Liver (tissue), 7 donors: ENCODE measurements at regions not wholly inside any gene's neighbourhood (a gene's known extent, or its start where the extent isn't known, plus 50 kb on each side); places are given as distances from the start of the nearest gene placed in this dataset.

Source experiments
- DNase-seq: peaks from one replicate; pipeline ENCODE4 v3.0.0-alpha.2; 2017; ENCODE audit warnings: low spot score
- H3K27ac ChIP-seq, 2 donors: one replicate each; pipeline ENCODE4 v1.7.0; 2013; ENCODE audit warnings: inconsistent platforms in 2 of 2, low read length in 2 of 2, control low read depth in 1 of 2, low read depth in 1 of 2, mild to moderate bottlenecking in 1 of 2
- H3K27me3 ChIP-seq, 4 donors: one replicate each; pipeline versions ENCODE4 v1.6.1 to v1.7.0; 2013; ENCODE audit warnings: low read length in 3 of 4, inconsistent platforms in 1 of 4, mild to moderate bottlenecking in 1 of 4, moderate library complexity in 1 of 4; ENCODE audit not compliant: control insufficient read depth in 4 of 4, insufficient read depth in 4 of 4
- H3K36me3 ChIP-seq, 4 donors: one replicate each; pipeline versions ENCODE4 v1.6.1 to v1.7.0; 2013; ENCODE audit warnings: low read length in 3 of 4, mild to moderate bottlenecking in 3 of 4, low read depth in 1 of 4, moderate library complexity in 1 of 4; ENCODE audit not compliant: control insufficient read depth in 4 of 4, insufficient read depth in 3 of 4
- H3K4me1 ChIP-seq, 4 donors: one replicate each; pipeline versions ENCODE4 v1.6.1 to v1.7.0; 2013; ENCODE audit warnings: low read length in 3 of 4, mild to moderate bottlenecking in 3 of 4, moderate library complexity in 1 of 4; ENCODE audit not compliant: control insufficient read depth in 4 of 4, insufficient read depth in 4 of 4
- H3K4me3 ChIP-seq, 3 donors: one replicate each; pipeline versions ENCODE4 v1.6.1 to v1.7.0; 2013; ENCODE audit warnings: low read length in 3 of 3, control low read depth in 1 of 3, low read depth in 1 of 3, mild to moderate bottlenecking in 1 of 3
- H3K9ac ChIP-seq, 2 donors: one replicate each; pipeline ENCODE4 v1.7.0; 2013; ENCODE audit warnings: low read length in 2 of 2, mild to moderate bottlenecking in 2 of 2, moderate library complexity in 2 of 2, control low read depth in 1 of 2, low read depth in 1 of 2
- H3K9me3 ChIP-seq, 4 donors: one replicate each; pipeline versions ENCODE4 v1.6.1 to v1.7.0; 2013; ENCODE audit warnings: low read length in 3 of 4; ENCODE audit not compliant: control insufficient read depth in 4 of 4
- ATF3 ChIP-seq: IDR thresholded peaks from 2 replicates; pipeline ENCODE4 v1.6.1; 2016; ENCODE audit warnings: antibody characterized with exemption
- EGR1 ChIP-seq, 2 donors: IDR thresholded peaks; 2 replicates each; pipeline ENCODE4 v1.6.1; 2016 to 2018; ENCODE audit warnings: antibody characterized with exemption in 2 of 2, low read depth in 2 of 2
- GABPA ChIP-seq, 2 donors: IDR thresholded peaks in 1 of 2; conservative IDR thresholded peaks in 1 of 2; 2 replicates each; pipeline ENCODE4 v1.6.1; 2016; ENCODE audit warnings: antibody characterized with exemption in 2 of 2, mild to moderate bottlenecking in 1 of 2, moderate library complexity in 1 of 2
- JUND ChIP-seq, 2 donors: IDR thresholded peaks; 2 replicates each; pipeline ENCODE4 v1.6.1; 2016; ENCODE audit warnings: antibody characterized with exemption in 2 of 2
- RAD21 ChIP-seq, 2 donors: IDR thresholded peaks; 2 replicates each; pipeline ENCODE4 v1.6.1; 2016; ENCODE audit warnings: antibody characterized with exemption in 2 of 2, mild to moderate bottlenecking in 2 of 2
- REST ChIP-seq: IDR thresholded peaks from 2 replicates; pipeline ENCODE4 v1.6.1; 2016; ENCODE audit warnings: antibody characterized with exemption, mild to moderate bottlenecking
- RXRA ChIP-seq, 2 donors: IDR thresholded peaks; 2 replicates each; pipeline ENCODE4 v1.6.1; 2017 to 2018; ENCODE audit warnings: antibody characterized with exemption in 2 of 2, mild to moderate bottlenecking in 1 of 2
- TAF1 ChIP-seq: conservative IDR thresholded peaks from 2 replicates; pipeline ENCODE4 v1.6.1; 2016; ENCODE audit warnings: antibody characterized with exemption, mild to moderate bottlenecking
- YY1 ChIP-seq: IDR thresholded peaks from 2 replicates; pipeline ENCODE4 v1.6.1; 2016; ENCODE audit warnings: antibody characterized with exemption, mild to moderate bottlenecking
- ZBTB33 ChIP-seq: IDR thresholded peaks from 2 replicates; pipeline ENCODE4 v1.6.1; 2016; ENCODE audit warnings: antibody characterized with exemption
- WGBS: extraction: QIAGEN DNeasy Blood & Tissue Kit; methylation state at CpG from one replicate; pipeline ENCODE4 v1.1.7; 2013; 5-methylcytosine and 5-hydroxymethylcytosine counted together
- donor health status: healthy.
- donor health status: healthy.
- donor health status: healthy.
- donor health status: healthy.

GRCh38 chr2:240336820-240337427 lies 98.5 kb upstream of the GPC1 start (continued):
- TF ChIP-seq REST: no peak
- no peak for TF ChIP-seq RXRA (IDR thresholded peaks at IDR 0.05)
- no peak for TF ChIP-seq TAF1

GRCh38 chr2:240338274-240338673 lies 97.2 kb upstream of the GPC1 start:
- Histone ChIP-seq H3K27ac (no peak overlapping the region), H3K4me3 (no peak overlapping the region), H3K9me3 (no peaks in the 10 kb centered on the region), H3K27me3 (no peaks in the 10 kb centered on the region), H3K4me1 (no peaks in the 10 kb centered on the region), H3K9ac (no peak overlapping the region), H3K36me3 (no peaks in the 10 kb centered on the region)
- WGBS: 70% methylated on average over 2 of the region's 2 CpGs
- TF ChIP-seq ZBTB33 (no peak), EGR1 (IDR thresholded peaks at IDR 0.05; ENCODE audit: low read depth in 2 of 2) (no peak), JUND (IDR thresholded peaks at IDR 0.05) (no peak), TAF1 (no peak), ATF3 (no peak), RAD21 (IDR thresholded peaks at IDR 0.05) (no peak), YY1 (no peak), RXRA (IDR thresholded peaks at IDR 0.05) (no peak)
- no peak for DNase-seq

- Histone ChIP-seq H3K4me3 (no peak overlapping the region), H3K9ac (no peak overlapping the region), H3K9me3 (peaks cover 0 to under 1% (median 0%) of the 10 kb centered on the region in 4 donors), H3K27ac (no peak overlapping the region), H3K36me3 (no peaks in the 10 kb centered on the region), H3K27me3 (no peaks in the 10 kb centered on the region), H3K4me1 (no peaks in the 10 kb centered on the region)
- 88% methylated on average over 24 of the region's 24 CpGs for WGBS
- DNase-seq: no peak
- TF ChIP-seq RXRA (IDR thresholded peaks at IDR 0.05): no peak
- no peak for TF ChIP-seq GABPA (IDR thresholded peaks at IDR 0.05 in 1 of 2, conservative IDR thresholded peaks at IDR 0.05 in 1 of 2)
Measured at GRCh38 chr2:240339411-240340360, 95.8 kb upstream of the GPC1 start.
